ENCODE measurements at regions not wholly inside any gene's neighbourhood (a gene's known extent, or its start where the extent isn't known, plus 50 kb on each side); places are given as distances from the start of the nearest gene placed in this dataset.
A peak's percentile ranks its signal among the peaks of the same experiment; 100 is the strongest.

- TF ChIP-seq STAT1 (IDR thresholded peaks at IDR 0.05; ENCODE audit: unreplicated experiment) (no peak), ZNF114 (CRISPR knock-in tag; IDR thresholded peaks at IDR 0.05) (no peak), REST (IDR thresholded peaks at IDR 0.05; ENCODE audit: unreplicated experiment) (no peak), CTCF (conservative IDR thresholded peaks at IDR 0.05; ENCODE audit: low read depth in 2 of 2) (no peak), CREB1 (CRISPR knock-in tag; IDR thresholded peaks at IDR 0.05; ENCODE audit: low read depth) (no peak), EZH2phosphoT487 (IDR thresholded peaks at IDR 0.05; ENCODE audit: unreplicated experiment) (no peak)
These were observed 199.3 kb upstream of the AUTS2 start (continued) for GRCh38 chr7:69398986-69399385.

- Mint-ChIP-seq H3K4me3 (no peak overlapping the region), H3K27ac (no peak overlapping the region), H3K27me3 (ENCODE audit: insufficient read depth, low read depth, poor library complexity) (peaks cover 4% of the 10 kb centered on the region), H3K36me3 (ENCODE audit: low read depth) (no peaks in the 10 kb centered on the region), H3K4me1 (peaks cover 7% of the 10 kb centered on the region), H3K9me3 (no peaks in the 10 kb centered on the region; the same call in 2 of the 3 replicates)
- no peak overlapping the region for H3K27ac ChIP-seq (ENCODE audit: low read depth)
- H3K36me3 ChIP-seq (ENCODE audit: insufficient read depth): no peaks in the 10 kb centered on the region
- H3K4me2 ChIP-seq: no peak overlapping the region
- no peak overlapping the region for H2AFZ ChIP-seq
- DNase-seq (ENCODE audit: low spot score): peak; percentile 28
- no peak overlapping the region for H3K4me3 ChIP-seq
- no peaks in the 10 kb centered on the region for H3K79me2 ChIP-seq (replicated peaks; ENCODE audit: insufficient read depth)
- H4K20me1 ChIP-seq (replicated peaks; ENCODE audit: insufficient read depth): no peaks in the 10 kb centered on the region
- H3K9me2 ChIP-seq (ENCODE audit: insufficient read depth): no peaks in the 10 kb centered on the region
- H3K4me1 ChIP-seq (ENCODE audit: insufficient read depth): 0 out of 2 replicates have a peak, but pooled peaks cover 4% of the 10 kb centered on the region
- H3F3A ChIP-seq (replicated peaks; ENCODE audit: low read depth): no peaks in the 10 kb centered on the region
- ATAC-seq: peak; percentile 86
- no peaks in the 10 kb centered on the region for H3K27me3 ChIP-seq (ENCODE audit: insufficient read depth)
- TF ChIP-seq POLR2AphosphoS5 (IDR thresholded peaks at IDR 0.05; ENCODE audit: low read depth) (no peak), CREB1 (CRISPR knock-in tag; IDR thresholded peaks at IDR 0.05; ENCODE audit: low read depth) (no peak), ZNF462 (CRISPR knock-in tag; IDR thresholded peaks at IDR 0.05) (no peak), ZNF114 (CRISPR knock-in tag; IDR thresholded peaks at IDR 0.05) (no peak), ETS1 (IDR thresholded peaks at IDR 0.05) (no peak), JUNB (IDR thresholded peaks at IDR 0.05; ENCODE audit: unreplicated experiment) (no peak)
These were observed 198.9 kb upstream of the AUTS2 start for GRCh38 chr7:69399401-69399800.
